ENCODE measurements at regions not wholly inside any gene's neighbourhood (a gene's known extent, or its start where the extent isn't known, plus 50 kb on each side); places are given as distances from the start of the nearest gene placed in this dataset.

GRCh38 chr3:43155464-43156121, 49.7 kb upstream of the POMGNT2 start:
- no peak for DNase-seq (ENCODE audit: low read depth in 2 of 2, low spot score in 1 of 2)
